GM23248 (cell line): ENCODE measurements at regions not wholly inside any gene's neighbourhood (a gene's known extent, or its start where the extent isn't known, plus 50 kb on each side); places are given as distances from the start of the nearest gene placed in this dataset.

ENCODE experiments used
- DNase-seq: peaks from one replicate; pipeline ENCODE4 v3.0.0-alpha.2; 2015
- H2AFZ ChIP-seq: fragments of 200-600 bp; sonication (generic); 2 replicates; pipeline ENCODE4 v1.6.1; 2016; ENCODE audit warnings: antibody characterized with exemption
- H3F3A ChIP-seq: fragments of 200-600 bp; sonication (generic); 2 replicates; pipeline ENCODE4 v1.6.1; 2016; ENCODE audit warnings: mild to moderate bottlenecking, antibody characterized with exemption, mixed run types; ENCODE audit not compliant: insufficient read depth
- H3K27ac ChIP-seq: fragments of 200-600 bp; sonication (generic); 2 replicates; pipeline ENCODE4 v1.5.1; 2016; ENCODE audit warnings: mild to moderate bottlenecking
- H3K27me3 ChIP-seq: fragments of 200-600 bp; sonication (generic); replicated peaks from 2 replicates; pipeline ENCODE4 v1.6.1; 2016; ENCODE audit warnings: mild to moderate bottlenecking; ENCODE audit not compliant: insufficient read depth
- H3K36me3 ChIP-seq: fragments of 200-600 bp; sonication (generic); 2 replicates; pipeline ENCODE4 v1.6.1; 2016; ENCODE audit warnings: low read depth, mild to moderate bottlenecking
- H3K4me1 ChIP-seq: fragments of 200-600 bp; sonication (generic); 2 replicates; pipeline ENCODE4 v1.6.1; 2016; ENCODE audit warnings: mild to moderate bottlenecking; ENCODE audit not compliant: insufficient read depth
- H3K4me2 ChIP-seq: fragments of 200-600 bp; sonication (generic); one replicate; pipeline ENCODE4 v1.6.1; 2016; ENCODE audit warnings: mild to moderate bottlenecking; ENCODE audit not compliant: unreplicated experiment
- H3K4me3 ChIP-seq: fragments of 200-600 bp; sonication (generic); 2 replicates; pipeline ENCODE4 v1.5.1; 2016; ENCODE audit warnings: mild to moderate bottlenecking
- H3K79me2 ChIP-seq: fragments of 200-600 bp; sonication (generic); 2 replicates; pipeline ENCODE4 v1.6.1; 2016; ENCODE audit warnings: mild to moderate bottlenecking; ENCODE audit not compliant: insufficient read depth
- H3K9ac ChIP-seq: fragments of 200-600 bp; sonication (generic); 2 replicates; pipeline ENCODE4 v1.6.1; 2016; ENCODE audit warnings: mild to moderate bottlenecking
- H3K9me2 ChIP-seq: fragments of 200-600 bp; sonication (generic); 2 replicates; pipeline ENCODE4 v1.6.1; 2016; ENCODE audit warnings: mixed run types, mild to moderate bottlenecking, moderate library complexity; ENCODE audit not compliant: insufficient read depth
- H3K9me3 ChIP-seq: fragments of 200-600 bp; sonication (generic); one replicate; pipeline ENCODE4 v1.6.1; 2017; ENCODE audit warnings: low read depth
- H4K20me1 ChIP-seq: fragments of 200-600 bp; sonication (generic); 2 replicates; pipeline ENCODE4 v1.6.0; 2016; ENCODE audit not compliant: insufficient read depth
- EZH2 ChIP-seq: fragments of 200-600 bp; sonication (generic); IDR thresholded peaks from 2 replicates; pipeline ENCODE4 v1.6.1; 2018; ENCODE audit warnings: antibody characterized with exemption, mild to moderate bottlenecking; ENCODE audit not compliant: insufficient read depth, poor library complexity, severe bottlenecking
- EZH2phosphoT487 ChIP-seq: fragments of 200-600 bp; sonication (generic); IDR thresholded peaks from 2 replicates; pipeline ENCODE4 v1.6.1; 2018; ENCODE audit warnings: antibody characterized with exemption, moderate library complexity, mild to moderate bottlenecking, low read depth; ENCODE audit not compliant: insufficient read depth
- WGBS, 2 experiments: methylation state at CpG; one replicate each; pipeline ENCODE4 v1.1.6; 2015 to 2017; ENCODE audit warnings: low lambda C conversion rate in 2 of 2, low coverage in 1 of 2; ENCODE audit errors: missing lambda C conversion rate in 2 of 2; 5-methylcytosine and 5-hydroxymethylcytosine counted together
- in situ Hi-C: fragments of 300-500 bp; cut with MboI; formaldehyde crosslinking; loops from 2 replicates; pipeline ENCODE4 v1.15.0; 2020

GRCh38 chr18:41353777-41354528, 601.1 kb upstream of the PIK3C3 start:
- no peak overlapping the region for H3K4me2 ChIP-seq
- no peaks in the 10 kb centered on the region for H3K4me1 ChIP-seq
- H3K79me2 ChIP-seq: no peaks in the 10 kb centered on the region
- TF ChIP-seq EZH2 (no peak), EZH2phosphoT487 (no peak)
- WGBS, 2 experiments: 24 to 30% methylated on average over 3 of the region's 3 CpGs
- no peaks in the 10 kb centered on the region for H3K36me3 ChIP-seq
- H3K9me2 ChIP-seq: no peaks in the 10 kb centered on the region
- no peaks in the 10 kb centered on the region for H3F3A ChIP-seq
- no peak overlapping the region for H2AFZ ChIP-seq
- H3K9ac ChIP-seq: no peak overlapping the region
- no peaks in the 10 kb centered on the region for H3K9me3 ChIP-seq
- H3K27me3 ChIP-seq: no peaks in the 10 kb centered on the region
- no peak for DNase-seq
- H3K27ac ChIP-seq: no peak overlapping the region
- no peak overlapping the region for H3K4me3 ChIP-seq
- no peaks in the 10 kb centered on the region for H4K20me1 ChIP-seq
- in situ Hi-C loops: no loop called here

- H3K4me1 ChIP-seq: no peaks in the 10 kb centered on the region
- no peaks in the 10 kb centered on the region for H3K9me3 ChIP-seq
- H3F3A ChIP-seq: no peaks in the 10 kb centered on the region
- no peak overlapping the region for H3K4me3 ChIP-seq
- no peak overlapping the region for H3K4me2 ChIP-seq
- no peaks in the 10 kb centered on the region for H4K20me1 ChIP-seq
- no peaks in the 10 kb centered on the region for H3K36me3 ChIP-seq
- TF ChIP-seq EZH2 (no peak), EZH2phosphoT487 (no peak)
- H3K27ac ChIP-seq: no peak overlapping the region
- 10 to 15% methylated on average over 3 of the region's 3 CpGs for WGBS, 2 experiments
- H3K27me3 ChIP-seq: no peaks in the 10 kb centered on the region
- no peaks in the 10 kb centered on the region for H3K9me2 ChIP-seq
- in situ Hi-C loops: no loop called here
- H2AFZ ChIP-seq: no peak overlapping the region
- no peak for DNase-seq
- H3K9ac ChIP-seq: no peak overlapping the region
- no peaks in the 10 kb centered on the region for H3K79me2 ChIP-seq
Observed at GRCh38 chr18:41351430-41351829, 603.6 kb upstream of the PIK3C3 start.

GRCh38 chr18:41347057-41347456, 608.0 kb upstream of the PIK3C3 start:
- no peaks in the 10 kb centered on the region for H3K36me3 ChIP-seq
- no peaks in the 10 kb centered on the region for H3K9me2 ChIP-seq
- H4K20me1 ChIP-seq: no peaks in the 10 kb centered on the region
- WGBS, 2 experiments: 34 to 42% methylated on average over 3 of the region's 3 CpGs
- no peaks in the 10 kb centered on the region for H3K4me1 ChIP-seq
- DNase-seq: no peak
- H3K27me3 ChIP-seq: no peaks in the 10 kb centered on the region
- H3K4me2 ChIP-seq: no peak overlapping the region
- no peaks in the 10 kb centered on the region for H3F3A ChIP-seq
- H3K4me3 ChIP-seq: no peak overlapping the region
- H2AFZ ChIP-seq: no peak overlapping the region
- no peak overlapping the region for H3K27ac ChIP-seq
- H3K9me3 ChIP-seq: no peaks in the 10 kb centered on the region
- no peak overlapping the region for H3K9ac ChIP-seq
- TF ChIP-seq EZH2 (no peak), EZH2phosphoT487 (no peak)
- in situ Hi-C loops: no loop called here
- H3K79me2 ChIP-seq: no peaks in the 10 kb centered on the region

- Histone ChIP-seq H3K9me2 (no peaks in the 10 kb centered on the region), H2AFZ (no peak overlapping the region), H3K4me3 (no peak overlapping the region), H3K9me3 (no peaks in the 10 kb centered on the region), H3K36me3 (no peaks in the 10 kb centered on the region), H3K9ac (no peak overlapping the region), H3K4me2 (no peak overlapping the region), H3K79me2 (no peaks in the 10 kb centered on the region), H3K27me3 (no peaks in the 10 kb centered on the region), H4K20me1 (no peaks in the 10 kb centered on the region), H3K27ac (no peak overlapping the region), H3F3A (no peaks in the 10 kb centered on the region), H3K4me1 (no peaks in the 10 kb centered on the region)
- no peak for DNase-seq
- 36 to 60% methylated on average over 4 of the region's 4 CpGs for WGBS, 2 experiments
- in situ Hi-C loops: no loop called here
- TF ChIP-seq EZH2phosphoT487 (no peak), EZH2 (no peak)
Observed at GRCh38 chr18:41343808-41344207, 611.2 kb upstream of the PIK3C3 start.
